ENCODE measurements at regions not wholly inside any gene's neighbourhood (a gene's known extent, or its start where the extent isn't known, plus 50 kb on each side); places are given as distances from the start of the nearest gene placed in this dataset.

GRCh38 chr10:112000466-112000865 is 183.1 kb downstream of the GPAM start:
- DNase-seq: no peak

DNA sequence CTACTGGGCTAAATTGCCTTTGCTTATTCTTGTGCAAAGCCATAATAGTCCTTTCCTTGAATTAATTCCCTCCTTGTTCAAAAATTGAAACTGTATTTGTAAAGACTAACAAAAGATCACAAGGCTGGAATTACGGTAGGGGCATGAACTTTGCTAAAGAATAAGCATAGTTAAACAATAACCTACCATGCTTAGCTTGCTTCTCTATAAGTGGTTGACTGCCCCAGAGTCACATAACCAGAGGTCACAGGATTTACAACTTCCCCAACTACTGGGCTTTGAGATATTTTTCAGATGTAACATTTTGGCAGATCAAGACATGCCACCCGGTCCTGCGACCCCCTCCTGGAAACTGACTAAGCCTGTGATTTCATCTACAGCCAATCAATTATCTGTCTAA is 181.4 kb downstream of the GPAM start:
- no peak for DNase-seq

GRCh38 chr10:112004075-112004474 is 179.5 kb downstream of the GPAM start:
- no peak for DNase-seq

DNA sequence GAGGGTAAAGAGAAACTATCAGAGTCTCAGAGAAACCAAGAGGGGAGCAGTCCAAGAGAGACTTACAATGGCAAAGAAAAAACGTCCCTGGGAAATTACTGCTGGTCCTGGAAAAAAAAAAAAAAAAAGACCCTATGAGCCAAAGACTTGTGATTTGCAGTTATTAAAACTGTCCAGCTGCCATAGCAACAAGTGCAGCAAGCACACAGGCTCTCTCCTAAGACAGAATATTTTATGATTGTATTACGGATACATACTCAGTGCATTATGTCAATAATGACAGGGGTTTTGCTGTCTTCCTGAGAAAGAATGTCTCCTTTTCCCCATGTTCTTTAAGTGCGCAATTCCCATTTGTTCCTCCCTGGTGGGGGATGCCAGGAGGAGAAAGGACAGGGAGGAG is 178.5 kb downstream of the GPAM start:
- DNase-seq: no peak

- DNase-seq: no peak
Measured at GRCh38 chr10:112006407-112006806, 177.2 kb downstream of the GPAM start.

DNA sequence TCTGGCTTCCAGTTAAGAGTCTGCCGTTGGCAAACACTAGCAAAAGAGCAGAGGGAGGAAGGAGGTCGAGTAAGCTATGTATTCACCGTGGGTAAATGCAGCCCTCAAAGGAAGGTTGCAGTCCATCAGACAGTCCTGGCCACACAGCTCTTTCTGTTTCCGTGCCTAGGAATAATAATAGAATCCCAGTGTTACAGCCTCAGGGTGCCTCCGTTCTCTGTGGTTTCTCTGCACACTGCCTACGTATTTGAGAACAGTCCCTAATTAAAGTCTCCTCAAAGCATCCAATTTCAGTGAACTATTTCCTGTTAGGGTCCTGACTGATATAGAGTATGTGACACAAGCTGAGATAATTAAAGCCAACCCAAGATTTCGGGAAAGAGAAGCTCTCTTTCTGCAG is 176.7 kb downstream of the GPAM start:
- DNase-seq: no peak

GRCh38 chr10:112022196-112022595 is 161.4 kb downstream of the GPAM start:
- no peak for DNase-seq

DNA sequence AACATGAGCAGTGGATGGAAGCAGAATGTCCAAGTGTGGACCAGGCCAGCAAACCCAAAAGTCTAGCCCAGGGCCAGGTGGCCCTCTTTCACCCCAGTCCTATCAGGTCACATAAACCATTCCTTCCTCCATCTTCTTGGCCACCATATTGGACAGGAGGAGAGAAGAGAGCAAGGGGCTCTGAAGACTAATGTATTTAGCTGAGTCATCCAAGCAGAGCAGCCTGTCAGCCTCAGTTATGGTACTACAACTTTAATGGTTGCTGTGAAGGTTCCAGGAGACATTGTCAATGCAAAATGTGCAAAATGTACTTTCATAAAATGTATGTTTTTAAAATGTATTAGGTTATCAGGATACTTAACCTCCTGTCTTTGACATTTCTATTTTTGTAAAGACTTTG is 159.5 kb downstream of the GPAM start:
- DNase-seq: no peak

DNA sequence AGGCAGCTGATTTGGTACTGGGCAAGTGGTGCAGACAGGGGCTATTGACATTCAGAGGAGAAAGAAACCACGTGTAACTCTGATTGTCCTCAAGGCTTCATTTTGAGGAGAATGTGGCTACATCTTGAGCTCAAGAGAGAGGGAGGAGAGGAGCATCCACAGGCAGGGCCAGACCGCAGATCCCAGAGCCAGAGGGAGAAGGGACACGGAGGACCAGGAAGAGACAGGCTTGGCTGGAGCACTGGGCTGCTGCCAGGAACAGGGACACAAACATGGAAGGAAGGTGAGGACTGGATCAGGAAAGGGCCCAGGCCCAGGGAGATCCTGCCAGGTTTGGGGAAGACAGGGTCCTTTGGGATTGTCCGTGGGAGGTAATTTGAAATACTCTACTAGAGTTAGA is 158.3 kb downstream of the GPAM start:
- DNase-seq: no peak

DNA sequence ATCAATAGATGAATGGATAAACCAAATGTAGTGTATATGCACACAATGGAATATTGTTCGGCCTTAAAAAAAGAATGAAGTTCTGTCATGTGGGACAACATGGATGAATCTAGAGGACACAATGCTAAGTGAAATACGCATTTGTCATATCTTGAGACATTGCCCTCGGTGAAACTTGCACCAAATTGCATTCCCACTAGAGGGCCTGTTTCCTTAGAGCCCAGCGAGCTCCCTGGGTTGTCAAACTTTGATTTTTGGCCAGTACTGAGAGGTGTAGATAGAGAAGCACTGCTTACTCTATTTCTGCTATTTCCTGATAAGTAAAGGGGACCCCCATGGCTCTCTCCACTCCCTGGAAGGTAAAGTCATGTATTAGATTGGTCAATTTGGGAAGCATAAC is 157.1 kb downstream of the GPAM start:
- no peak for DNase-seq

DNA sequence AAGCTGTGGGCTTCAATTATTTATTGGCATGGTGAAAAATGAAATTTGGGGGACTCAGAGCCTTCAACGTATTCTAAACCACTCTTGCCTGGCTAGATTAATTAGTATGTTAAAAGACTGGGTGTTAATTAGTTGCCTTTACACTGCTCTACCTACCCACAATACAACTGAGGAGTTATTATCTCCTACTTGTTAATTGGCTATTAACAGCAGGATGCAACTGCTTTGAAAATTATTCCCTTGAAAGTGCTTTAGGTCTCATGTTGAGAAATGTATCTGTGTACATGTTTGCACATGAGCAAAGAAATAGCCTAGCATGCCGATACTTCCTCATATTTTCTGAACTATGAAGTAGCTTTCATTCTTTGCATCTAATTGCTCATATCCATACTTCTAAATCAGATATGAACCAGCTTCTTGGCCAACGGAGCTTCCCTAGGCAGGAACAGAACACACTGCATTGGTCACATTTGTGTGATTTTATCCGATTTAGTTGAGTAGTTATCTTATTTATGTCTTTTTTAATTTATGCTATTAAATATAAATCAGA is 155.8 kb downstream of the GPAM start:
- DNase-seq: no peak

DNA sequence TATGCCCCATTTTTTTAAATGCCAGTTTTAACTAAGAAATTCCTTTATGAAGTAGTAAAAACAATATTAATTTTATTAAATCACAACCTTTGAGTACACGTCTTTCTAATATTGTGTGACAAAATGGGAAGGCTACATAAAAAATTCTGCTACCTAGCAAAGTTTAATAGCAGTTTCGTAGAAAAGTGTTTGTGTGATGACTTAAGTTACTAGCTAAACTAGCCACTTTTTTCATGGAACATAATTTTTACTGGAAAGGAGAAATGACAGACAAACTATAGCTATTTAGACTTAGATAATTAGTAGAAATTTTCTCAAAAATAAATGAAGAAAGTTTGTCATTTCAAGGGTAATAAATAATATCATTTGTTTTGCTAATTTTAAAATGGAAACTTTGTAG is 153.1 kb downstream of the GPAM start:
- DNase-seq: no peak

- DNase-seq: no peak
Measured at GRCh38 chr10:112039823-112040222, 143.7 kb downstream of the GPAM start.

DNA sequence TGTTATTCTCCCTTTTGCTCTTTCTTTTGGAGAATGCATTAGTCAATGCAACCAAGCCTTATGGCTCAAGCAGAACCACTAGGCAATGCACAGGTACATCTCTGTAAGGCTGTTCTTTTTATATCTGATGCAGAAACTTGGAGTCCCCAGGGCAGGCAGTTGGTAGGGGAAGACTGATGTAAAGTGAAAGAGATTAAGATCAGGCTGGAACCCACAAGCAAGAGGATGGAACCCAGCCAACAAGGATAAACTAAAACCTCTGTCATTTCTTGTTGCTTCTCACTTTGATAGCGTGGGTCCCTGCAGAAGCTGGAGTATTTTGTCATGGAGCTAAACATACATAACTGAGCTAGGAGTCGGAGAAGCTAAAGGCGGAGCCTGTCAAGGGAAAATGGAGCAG is 142.9 kb downstream of the GPAM start:
- DNase-seq: no peak

- no peak for DNase-seq
Measured at GRCh38 chr10:112045938-112046337, 137.6 kb downstream of the GPAM start.

- no peak for DNase-seq
Measured at GRCh38 chr10:112047674-112048073, 135.9 kb downstream of the GPAM start.

- DNase-seq: no peak
Measured at GRCh38 chr10:112052166-112052565, 131.4 kb downstream of the GPAM start.

DNA sequence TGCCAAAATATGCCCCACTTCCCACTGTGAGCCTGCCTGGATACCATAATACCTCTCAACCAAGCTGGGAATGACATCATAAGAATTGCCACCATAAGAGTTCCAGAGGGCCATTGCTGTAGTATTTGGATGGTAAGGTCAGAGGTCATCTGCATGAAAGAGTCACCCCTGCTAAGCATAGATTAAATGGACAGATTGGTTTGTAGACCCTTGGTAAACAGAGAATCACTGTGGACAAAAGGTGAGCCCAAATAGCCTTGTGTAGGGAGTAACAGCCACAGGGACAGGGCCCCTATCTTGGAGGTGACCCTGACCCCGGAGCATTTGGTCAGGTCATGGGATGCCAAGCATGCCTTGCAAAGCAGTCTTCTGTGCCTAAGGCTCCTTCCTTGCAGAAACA is 129.7 kb downstream of the GPAM start:
- DNase-seq: no peak

- no peak for DNase-seq
Measured at GRCh38 chr10:112054516-112054915, 129.0 kb downstream of the GPAM start.

DNA sequence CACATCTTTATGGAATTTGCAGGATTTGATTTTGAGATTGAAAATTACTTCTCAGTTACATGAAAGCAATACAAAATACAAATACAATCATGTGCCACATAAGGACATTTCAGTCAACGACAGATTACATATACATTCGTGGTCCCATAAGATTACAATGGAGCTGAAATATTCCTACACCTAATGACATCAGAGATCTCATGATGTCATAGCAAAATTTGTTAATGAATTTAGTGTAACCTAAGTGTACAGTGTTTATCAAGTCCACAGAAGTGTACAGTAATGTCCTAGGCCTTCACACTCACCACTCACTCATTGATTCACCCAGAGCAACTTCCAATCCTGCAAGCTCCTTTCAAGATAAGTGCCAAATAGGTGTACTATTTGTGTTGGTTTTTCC is 126.5 kb downstream of the GPAM start:
- DNase-seq: no peak

DNA sequence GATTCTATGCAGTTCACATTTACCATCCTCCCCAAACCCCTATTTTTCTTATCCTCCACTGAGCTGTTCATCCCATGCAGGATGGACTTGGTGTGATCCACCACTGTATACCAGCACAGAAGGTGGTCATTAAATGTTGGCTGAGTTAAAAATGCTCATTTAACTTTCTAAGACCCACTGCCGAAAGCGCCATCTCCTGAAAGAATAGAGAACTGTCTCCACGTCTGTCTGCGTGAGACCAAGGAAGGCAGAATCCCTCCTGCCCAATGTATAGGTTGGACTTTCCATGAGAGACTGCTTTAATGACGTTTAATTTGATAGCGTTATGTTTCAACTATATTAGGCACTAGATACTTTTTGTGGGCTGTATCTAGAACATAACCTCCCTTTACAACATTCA is 124.3 kb downstream of the GPAM start:
- DNase-seq: no peak

- DNase-seq: no peak
Measured at GRCh38 chr10:112071596-112072133, 111.9 kb downstream of the GPAM start.

- DNase-seq: no peak
Measured at GRCh38 chr10:112078003-112078402, 105.6 kb downstream of the GPAM start.

GRCh38 chr10:112080231-112080630 is 103.3 kb downstream of the GPAM start:
- DNase-seq: no peak

DNA sequence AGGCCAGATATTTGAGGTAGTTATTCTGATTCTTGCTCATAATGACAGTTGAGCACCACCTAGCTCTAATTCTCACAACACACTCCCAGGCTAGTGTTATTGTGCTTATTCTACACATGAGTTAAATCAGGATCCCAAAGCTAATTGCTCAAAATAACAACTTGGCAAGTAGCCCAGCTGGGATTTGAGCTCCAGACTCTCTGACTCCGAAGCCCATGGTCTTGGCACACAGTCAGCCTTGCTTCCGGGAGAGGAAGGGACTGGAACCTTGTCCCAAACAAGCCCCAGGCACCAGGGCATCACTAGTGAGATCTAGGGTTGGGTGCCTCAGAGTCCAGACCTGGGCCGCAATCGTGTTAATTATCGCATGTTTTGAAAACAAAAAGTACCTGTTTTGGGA is 101.4 kb downstream of the GPAM start:
- DNase-seq: no peak

- DNase-seq: no peak
Measured at GRCh38 chr10:112083472-112083871, 100.1 kb downstream of the GPAM start.

Measured in NCI-H345 (cell line).